NCI-H146 treated with DMSO at 0.1 percent for 48 hours (cell line): ENCODE measurements at regions not wholly inside any gene's neighbourhood (a gene's known extent, or its start where the extent isn't known, plus 50 kb on each side); places are given as distances from the start of the nearest gene placed in this dataset.

ENCODE experiments used
- DNase-seq: peaks from one replicate; lab custom pipeline; 2025; ENCODE audit not compliant: unreplicated experiment; lab: John Stamatoyannopoulos, UW

DNA sequence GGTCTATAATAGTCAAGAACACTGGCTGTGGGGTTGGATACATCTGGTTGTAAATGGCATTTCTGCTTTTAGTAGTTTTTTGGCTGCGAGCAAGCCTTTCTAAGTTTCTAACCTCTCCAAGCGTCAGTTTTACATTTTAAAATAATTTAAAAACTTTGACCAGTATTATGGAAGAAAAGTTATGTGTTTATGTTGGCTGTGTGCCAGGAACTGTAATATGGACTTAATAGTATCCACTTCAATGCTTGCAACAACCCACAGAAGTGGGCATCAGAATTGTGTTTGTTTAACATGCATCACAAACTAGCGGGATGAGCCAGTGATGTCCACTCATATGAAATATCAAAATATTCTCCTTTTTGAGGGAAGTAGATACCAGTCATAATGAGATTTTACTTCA lies 844.2 kb downstream of the JRKL start:
- no peak for DNase-seq

DNA sequence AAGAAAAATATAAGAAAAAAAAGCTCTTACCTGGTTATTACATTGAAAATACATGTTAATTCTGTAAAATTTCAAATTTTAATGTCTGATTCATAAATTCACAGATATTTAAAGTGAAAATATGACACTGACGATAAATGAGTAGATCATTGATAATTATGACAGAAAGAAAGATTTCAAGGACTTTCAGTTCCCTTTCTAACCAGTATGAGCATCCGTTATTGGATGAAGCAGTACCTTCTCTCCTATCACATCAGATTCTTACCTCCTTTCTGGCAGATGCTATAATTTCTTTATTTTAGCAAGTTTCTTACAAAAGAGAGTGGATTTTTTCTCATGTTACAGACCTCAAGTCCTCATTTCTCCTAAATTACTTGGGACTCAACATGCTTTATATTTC lies 847.3 kb downstream of the JRKL start:
- DNase-seq, result no peak

DNA sequence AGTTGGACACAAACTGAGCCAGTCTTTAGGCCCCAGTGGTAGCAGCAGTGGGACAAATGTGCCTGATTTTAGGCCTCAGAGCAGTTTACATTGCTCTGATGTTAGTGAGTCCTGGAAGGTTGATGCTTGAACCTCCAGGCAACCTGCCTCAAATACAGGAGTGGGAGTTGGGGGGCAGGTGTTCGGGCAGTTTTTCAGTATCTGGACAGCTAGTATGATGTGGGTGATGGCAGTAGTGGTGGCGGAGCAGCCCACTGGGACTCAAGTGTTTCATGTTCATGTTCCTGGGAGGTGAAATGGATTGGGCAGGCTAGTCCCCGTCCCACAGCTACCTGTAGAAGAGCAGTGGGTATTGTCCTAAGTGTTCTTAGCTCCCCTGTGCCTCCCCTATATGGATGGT lies 857.8 kb downstream of the JRKL start:
- no peak for DNase-seq

DNA sequence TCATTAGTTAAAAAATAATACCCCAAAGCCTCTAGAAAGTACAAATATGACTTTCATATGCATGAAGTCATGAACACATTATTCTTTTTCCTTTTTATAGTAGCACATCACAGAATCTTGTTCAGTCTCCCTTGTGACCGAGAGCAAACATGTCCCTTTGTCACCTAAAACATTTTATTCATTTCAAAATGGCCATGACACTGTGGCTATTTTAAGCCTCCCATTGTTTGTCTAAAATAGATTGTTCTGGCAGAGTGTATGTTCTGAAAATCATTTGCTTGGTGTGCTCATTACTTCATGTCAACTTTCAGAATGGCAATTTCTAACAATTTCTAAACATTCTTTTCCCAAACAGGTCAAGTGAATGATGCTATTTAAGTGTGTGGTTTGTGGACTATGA lies 865.0 kb downstream of the JRKL start:
- no peak for DNase-seq

DNA sequence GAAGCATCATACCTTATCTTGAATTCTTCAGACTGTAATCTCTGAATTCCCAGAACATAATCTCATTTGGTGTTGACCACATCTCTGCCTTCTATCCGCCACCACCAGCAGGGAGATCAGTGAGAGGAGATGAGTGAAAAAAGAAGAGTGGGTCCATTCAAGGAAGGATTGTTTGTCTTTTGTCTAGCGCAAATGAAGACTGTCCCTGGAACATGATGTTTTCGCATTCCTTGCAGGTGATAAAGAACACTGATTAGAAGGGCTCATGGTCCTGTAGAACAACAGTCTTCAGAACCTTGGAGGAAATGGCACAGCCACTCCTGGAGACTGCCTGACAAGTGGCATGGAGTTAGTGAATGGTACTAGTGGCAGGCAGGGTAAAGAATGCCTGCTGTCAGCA lies 869.6 kb downstream of the JRKL start:
- no peak for DNase-seq

DNA sequence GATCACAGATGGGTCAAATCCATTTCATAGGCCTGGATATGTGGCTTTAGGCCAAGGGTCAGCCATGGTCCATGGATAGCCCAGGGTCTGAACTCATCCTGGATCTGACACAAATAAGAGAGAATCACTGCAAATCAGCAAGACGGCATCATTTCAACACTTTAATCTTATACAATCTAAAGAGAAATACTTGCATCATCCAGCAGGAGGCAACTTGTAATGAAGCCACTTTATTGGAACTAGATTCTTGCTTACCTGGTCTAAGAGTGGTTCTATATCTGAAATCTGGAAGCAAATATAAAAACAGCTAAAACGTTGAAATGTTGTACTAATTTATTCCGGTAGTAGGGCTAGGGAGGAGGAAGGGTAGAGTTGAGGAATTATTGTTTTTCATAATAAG lies 870.1 kb downstream of the JRKL start:
- DNase-seq, result no peak

DNA sequence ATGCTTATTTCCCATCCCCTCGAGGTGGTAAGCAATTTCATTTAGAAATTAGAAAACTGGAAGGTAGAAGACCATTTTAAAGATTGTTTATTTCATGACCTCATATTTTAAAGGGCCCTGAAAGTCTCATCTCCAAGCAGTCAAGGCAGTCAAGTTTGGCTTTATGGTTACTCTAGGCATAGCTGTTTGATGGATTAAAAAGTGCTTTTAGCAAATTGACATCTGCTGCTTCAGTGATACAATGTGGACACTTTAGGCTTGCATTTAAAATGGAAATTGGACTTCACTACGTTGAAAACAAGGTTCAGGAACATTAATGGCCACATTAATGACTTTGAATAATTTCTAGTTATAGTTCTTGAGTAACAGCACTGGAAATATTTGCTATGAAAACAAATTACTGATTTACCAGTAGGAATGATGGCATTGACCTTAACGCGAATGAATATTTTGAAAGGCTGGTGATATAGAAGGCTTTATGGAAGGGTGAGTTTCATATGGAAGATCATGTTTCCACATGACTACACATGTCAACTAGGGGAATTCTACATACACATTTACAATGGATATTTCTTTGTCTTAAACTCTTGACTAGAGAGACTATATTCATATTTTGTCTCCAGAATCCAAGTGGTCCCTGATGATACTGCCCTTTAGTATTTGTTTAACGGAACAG lies 873.5 kb downstream of the JRKL start:
- DNase-seq, result no peak

DNA sequence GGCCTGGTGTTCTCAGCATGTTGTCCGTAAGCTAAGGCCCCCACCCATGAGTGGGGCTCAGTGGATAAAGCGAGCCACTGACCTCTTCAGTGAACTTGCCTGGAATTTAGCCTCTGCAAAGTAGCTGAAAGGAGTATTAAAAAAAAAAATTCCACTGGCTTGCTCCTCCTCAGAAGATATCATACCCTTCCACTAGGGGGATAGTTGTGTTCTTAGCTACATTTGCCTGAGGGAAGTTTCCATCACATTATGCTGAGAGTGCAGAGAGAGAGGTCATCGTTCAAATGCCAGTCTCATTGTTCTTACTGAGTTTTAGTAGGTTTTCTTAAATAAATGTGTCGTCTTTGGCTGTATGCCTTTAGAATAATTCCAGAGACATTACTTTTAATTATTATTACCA lies 879.7 kb downstream of the JRKL start:
- DNase-seq, result no peak

DNA sequence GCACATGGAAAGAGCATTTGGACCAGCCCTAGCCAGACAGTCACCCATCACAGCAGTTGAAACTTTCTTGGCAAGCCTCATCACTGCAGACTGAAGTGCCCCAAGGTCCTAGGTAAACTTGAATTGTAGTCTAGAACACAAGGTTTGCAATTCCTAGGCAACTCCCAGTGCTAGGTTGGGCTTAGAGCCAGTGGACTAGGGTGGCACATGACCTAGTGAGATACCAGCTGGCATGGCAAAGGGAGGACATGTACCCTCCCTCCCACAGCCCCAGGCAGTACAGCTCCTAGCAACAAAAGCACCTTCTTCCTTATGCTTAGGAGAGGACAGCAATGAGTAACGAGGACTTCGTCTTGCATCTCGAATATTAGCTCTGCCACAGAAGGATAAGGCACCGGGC lies 889.5 kb downstream of the JRKL start:
- no peak for DNase-seq

DNA sequence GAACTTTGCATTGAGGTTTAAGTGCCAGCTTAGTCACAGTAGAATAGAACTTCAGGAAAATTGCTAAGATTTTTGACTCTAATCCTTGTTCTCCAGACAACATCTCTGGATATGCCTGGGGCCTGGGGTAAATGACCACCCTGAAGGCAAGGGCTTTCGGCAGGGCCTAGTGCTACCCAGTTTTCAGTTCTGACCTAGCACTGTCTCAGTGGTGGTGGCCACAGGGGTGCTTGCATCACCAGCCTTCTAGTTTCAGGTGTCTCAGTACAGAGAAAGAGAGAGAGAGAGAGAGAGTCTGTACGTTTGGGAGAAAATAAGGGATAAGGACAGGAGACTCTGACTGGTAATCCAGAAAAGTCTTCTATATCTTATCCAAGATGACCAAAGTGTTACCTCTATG lies 890.5 kb downstream of the JRKL start:
- no peak for DNase-seq

DNA sequence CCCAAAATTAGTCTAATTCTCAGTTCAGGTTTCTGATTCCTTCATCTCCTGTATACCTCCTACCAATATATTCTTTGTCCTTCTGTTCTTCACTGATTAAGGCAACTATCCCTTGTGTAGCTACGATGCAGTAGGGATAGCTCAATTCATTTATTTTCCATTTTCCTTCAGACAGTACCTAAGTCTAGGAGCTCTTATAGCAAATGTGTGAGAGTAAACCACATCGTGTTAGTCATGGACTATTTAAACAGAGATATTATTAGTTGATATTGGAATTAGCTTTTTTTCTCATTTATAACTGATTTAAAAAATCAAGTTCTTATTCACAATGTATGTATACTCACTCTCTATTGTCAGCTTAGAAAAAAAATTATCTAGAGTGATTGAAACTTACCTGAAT lies 900.0 kb downstream of the JRKL start:
- no peak for DNase-seq

DNA sequence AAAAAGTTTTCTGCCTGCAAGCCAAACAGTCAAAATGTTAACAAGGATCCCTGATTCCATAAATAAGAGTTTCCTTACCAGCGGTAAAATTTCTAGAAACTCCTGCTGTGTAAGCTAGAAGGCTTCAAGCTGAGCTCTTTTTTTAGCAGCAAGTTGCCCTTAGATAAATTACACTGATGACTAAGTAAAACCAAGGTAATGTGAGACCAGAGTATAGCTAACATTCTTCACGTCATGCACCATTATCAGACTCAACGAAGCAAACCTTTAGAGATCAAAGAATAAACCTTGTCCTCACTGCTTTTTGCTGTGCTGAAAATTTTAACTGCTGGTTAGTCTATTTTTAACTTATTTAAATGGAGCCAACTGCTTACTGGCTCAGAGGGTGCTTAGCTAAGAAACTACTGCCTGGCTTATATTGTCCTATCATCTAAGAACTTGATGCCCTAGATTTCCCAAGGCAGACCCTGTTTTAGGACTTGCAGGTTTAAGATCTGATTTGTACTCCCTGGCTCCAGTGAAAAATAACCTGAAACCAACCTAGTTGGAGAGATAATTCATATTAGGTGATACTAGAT lies 900.7 kb downstream of the JRKL start:
- DNase-seq, result no peak

DNA sequence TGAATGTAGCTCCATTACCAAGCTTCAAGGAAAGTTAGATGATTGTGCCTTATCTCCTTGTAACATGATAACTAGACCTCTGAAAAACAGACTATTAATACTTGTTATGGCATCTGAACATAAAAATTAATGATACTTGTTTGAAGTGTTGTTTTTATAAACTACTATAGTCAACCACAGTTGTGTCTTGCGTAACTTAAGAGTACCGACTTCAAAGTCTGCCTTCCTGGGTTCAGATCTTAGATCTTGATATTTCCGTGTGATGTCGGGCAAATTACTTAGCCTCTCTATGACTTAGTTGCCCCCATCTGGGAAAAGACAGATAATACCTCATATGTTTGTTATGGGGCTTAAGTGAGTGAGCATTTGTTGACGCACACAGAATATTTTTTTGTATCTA lies 906.5 kb downstream of the JRKL start:
- no peak for DNase-seq

DNA sequence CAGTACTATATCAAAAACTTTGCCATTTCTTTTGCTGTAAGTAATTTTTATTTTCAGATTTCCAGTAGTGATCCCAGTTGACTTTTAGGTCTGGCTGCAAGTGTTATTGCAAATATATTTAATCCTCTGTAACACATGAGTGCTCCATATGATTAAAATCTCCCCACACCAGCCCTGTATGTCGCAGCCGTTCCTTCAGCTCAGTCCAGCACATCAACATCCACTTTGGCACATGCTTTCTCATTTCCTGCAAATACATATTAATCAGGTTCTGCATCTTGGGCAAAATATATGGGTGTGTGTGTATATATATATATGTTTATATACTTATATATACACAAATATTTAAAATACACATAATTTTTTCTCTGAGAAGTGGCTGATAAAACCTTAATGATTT lies 919.5 kb downstream of the JRKL start:
- DNase-seq, result no peak

DNA sequence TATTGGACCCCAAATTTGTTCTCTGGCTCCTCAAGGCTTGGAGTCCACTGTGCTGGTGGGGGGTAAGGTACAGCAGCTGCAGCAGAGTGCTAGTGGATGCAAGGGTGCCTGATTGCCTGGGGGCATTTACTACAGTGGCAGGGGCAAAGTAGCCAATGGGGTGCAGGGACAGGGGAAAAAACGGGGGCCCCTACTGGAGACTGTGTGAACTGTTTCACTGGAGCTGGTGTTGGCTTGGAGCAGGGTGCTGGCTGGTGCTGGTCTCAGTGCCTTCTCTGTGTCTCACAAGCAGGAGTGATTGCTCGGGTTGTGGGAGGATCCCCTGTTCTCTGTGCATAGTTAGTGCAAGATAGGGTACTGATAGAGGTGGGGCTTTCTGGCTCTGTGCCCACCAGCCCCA lies 935.9 kb downstream of the JRKL start:
- no peak for DNase-seq

DNA sequence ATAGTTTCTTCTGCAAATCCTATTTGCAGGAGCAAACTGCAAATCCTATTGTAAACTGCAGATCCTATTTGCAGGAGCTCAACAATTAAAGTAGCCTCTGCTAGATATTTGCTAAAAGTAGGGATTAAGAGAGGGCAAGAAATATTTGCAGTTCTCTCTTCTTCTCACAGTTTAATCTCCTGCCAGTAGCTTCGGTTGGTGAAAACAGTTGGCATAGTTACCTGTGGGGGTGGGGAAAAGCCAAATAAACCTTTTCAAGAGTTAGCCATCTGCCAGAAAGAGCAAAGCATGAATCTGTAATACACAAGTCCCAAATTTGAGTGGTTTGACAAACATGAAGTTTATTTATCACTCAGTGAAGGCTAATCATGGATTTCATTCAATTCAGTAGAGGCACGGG lies 942.5 kb downstream of the JRKL start:
- no peak for DNase-seq

DNA sequence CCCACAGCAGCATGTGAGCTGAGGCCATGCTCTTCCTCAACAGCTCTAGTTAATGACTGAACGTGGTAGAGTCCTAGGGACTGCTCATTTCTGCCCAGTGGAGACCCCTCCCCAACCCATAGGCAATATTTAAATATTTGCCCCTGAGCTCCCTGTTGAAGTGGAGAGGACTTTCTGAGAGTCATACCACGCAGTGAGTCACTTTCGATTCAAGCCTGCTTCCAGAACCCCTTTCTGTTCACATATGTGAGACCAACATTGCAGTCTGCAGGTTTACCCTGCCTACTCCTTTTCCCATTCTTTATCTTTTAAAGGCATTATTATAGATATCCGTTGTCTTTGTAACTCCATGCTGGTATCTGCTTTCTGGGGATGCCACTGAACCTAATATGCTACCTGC lies 946.3 kb downstream of the JRKL start:
- no peak for DNase-seq

DNA sequence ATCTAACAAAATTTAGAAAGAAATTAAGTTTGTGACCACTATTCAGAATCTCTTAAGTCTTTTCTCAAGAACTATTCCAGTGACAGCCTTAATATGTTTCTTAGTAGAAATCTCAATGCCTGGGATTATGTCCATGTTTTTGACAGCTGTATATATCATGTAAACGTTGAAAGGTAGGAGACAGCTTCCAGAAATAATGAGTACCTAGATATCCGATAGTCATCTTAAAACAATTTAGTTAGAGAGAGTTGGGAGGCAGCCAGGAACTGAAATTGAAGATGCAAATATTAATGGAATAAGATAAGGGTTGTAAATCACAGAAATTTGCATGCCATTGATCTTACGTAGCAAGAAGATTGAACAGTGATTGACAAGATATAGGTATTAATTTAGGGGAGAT lies 955.2 kb downstream of the JRKL start:
- no peak for DNase-seq

DNA sequence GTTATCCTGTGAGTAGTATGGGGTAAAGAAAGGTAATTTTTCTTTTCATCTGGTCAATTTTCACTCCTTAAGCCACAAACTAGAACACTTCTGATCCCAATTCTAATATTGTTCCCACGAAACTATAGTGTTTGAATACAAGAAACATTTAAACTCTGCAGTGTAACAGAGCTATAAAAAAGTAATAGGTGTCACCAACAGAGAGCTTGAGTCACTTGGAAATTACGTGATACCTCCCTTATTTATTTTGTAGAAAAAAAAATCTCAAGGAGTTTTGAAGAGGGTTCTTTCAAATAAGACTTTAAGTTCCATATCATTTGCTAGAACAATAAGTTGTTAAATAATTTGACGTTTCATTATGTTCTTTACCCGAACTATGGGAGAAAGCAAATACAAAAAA lies 959.4 kb downstream of the JRKL start:
- DNase-seq, result no peak

DNA sequence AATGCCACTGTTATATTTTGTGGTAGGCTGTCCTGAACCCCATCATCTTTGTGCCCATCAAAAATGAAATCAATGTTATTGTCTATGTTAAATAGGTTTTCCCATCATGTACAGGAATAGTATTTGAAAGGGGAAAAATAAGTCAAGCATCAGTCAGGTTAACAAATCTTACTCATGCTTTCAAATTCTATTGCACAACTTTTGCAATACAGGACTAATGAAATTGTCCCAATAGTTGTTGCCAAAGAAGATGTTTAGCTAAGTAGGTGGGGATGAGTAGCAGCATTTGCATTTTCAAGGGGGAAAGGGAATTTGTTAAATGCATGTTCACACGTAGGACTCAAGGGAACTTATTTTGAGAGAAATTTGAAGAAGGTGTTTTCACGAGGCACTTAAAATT lies 962.1 kb downstream of the JRKL start:
- DNase-seq, result no peak

DNA sequence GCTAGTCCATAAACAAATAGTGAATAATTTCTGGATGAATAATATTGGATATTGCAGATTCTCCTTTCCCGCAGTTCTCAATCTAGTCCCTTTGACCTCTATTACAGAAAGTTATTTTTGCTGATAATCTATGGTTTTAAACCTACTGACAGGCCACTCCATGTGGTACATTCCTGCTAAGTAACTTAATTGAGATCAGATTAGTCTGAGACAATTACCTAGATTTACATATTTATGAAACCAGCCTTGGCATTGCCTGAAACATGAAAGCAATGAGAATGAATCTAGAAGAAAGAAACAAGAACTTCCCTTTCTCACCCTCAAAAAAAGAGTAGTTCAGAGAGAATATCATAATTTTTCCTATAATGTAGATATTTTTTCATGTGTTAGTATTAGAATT lies 964.2 kb downstream of the JRKL start:
- no peak for DNase-seq

DNA sequence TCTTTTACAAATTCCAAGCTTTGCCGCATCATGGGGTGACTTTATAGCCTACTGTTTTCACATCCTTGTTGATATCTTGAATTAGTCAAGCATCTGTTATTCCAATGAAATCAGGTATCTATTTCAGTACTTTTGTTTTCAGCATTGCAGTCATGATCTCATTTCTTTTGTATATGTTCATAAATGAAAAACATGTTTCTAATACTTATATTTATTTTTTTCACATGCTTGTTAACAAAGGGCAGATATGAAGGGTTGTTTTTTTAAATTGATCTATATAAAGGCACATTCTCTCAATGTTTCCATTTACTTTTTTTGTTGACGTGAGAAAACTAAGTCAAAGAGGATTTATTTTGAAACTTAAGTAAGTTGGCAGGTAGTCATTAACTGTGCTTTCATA lies 964.8 kb downstream of the JRKL start:
- no peak for DNase-seq

DNA sequence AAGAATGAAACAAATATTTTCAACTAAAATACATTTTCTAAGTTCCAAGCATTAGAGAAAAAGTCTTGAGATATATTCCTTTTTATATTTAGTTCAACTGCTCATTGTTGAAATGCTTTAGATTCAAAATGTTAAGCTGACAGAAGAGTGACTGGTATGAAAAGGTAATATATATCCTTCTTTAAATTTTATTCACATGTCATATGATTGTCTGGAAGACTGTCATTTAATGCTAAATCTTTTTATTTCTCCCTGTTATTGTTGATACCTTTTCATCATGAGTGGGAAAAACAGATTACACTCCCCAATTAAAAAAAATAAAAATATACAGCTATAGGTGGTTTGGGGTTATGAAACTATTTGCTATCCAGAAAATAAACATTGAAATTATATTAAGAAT lies 965.4 kb downstream of the JRKL start:
- DNase-seq, result no peak
